Activated naive CD8-positive, alpha-beta T cell treated with anti-CD3 and anti-CD28 coated beads, Interleukin-2, amount 10 ng/mL, durations not matched to agents 7 days and 5 days (primary cell): ENCODE measurements at regions not wholly inside any gene's neighbourhood (a gene's known extent, or its start where the extent isn't known, plus 50 kb on each side); places are given as distances from the start of the nearest gene placed in this dataset.

Experiments used
- ATAC-seq: fragments of 150-1000 bp; cut with Tn5 transposase; one replicate; pipeline ENCODE4 v1.10.0; 2021; ENCODE audit warnings: low read depth, moderate library complexity
- POLR2A ChIA-PET: fragments of 350-600 bp; sonication (Branson Sonifier 250); formaldehyde crosslinking; loops from one replicate; lab custom pipeline; 2021; ENCODE audit warnings: antibody characterized with exemption; lab: Charles Lee
- DNase-seq: peaks from one replicate; pipeline ENCODE4 v3.0.0; 2021
- H3K27ac Mint-ChIP-seq: one replicate; pipeline ENCODE4 v1.8.0; 2022; ENCODE audit warnings: mild to moderate bottlenecking, mixed read lengths
- H3K27me3 Mint-ChIP-seq: one replicate; pipeline ENCODE4 v1.8.0; 2022; ENCODE audit warnings: mild to moderate bottlenecking, moderate library complexity, mixed read lengths
- H3K36me3 Mint-ChIP-seq: one replicate; pipeline ENCODE4 v1.8.0; 2021; ENCODE audit warnings: mild to moderate bottlenecking, mixed read lengths
- H3K4me1 Mint-ChIP-seq: one replicate; pipeline ENCODE4 v1.8.0; 2021; ENCODE audit warnings: mixed read lengths
- H3K4me3 Mint-ChIP-seq: one replicate; pipeline ENCODE4 v1.8.0; 2022; ENCODE audit warnings: mild to moderate bottlenecking, moderate library complexity, mixed read lengths
- H3K9me3 Mint-ChIP-seq: one replicate; pipeline ENCODE4 v1.8.0; 2021; ENCODE audit warnings: mixed read lengths

GRCh38 chr4:31383767-31384166, 663.6 kb downstream of the PCDH7 start:
- DNase-seq (no peak), ATAC-seq (no peak)
- H3K27me3 Mint-ChIP-seq: no peaks in the 10 kb centered on the region
- no peak overlapping the region for H3K4me3 Mint-ChIP-seq
- peaks cover 1% of the 10 kb centered on the region for H3K9me3 Mint-ChIP-seq
- no peaks in the 10 kb centered on the region for H3K4me1 Mint-ChIP-seq
- H3K36me3 Mint-ChIP-seq: no peaks in the 10 kb centered on the region
- POLR2A ChIA-PET: no interaction called here
- no peak overlapping the region for H3K27ac Mint-ChIP-seq

- ATAC-seq: no peak
- H3K4me1 Mint-ChIP-seq: no peaks in the 10 kb centered on the region
- DNase-seq: no peak
- H3K27me3 Mint-ChIP-seq: no peaks in the 10 kb centered on the region
- no peak overlapping the region for H3K27ac Mint-ChIP-seq
- H3K36me3 Mint-ChIP-seq: no peaks in the 10 kb centered on the region
- POLR2A ChIA-PET: no interaction called here
- H3K4me3 Mint-ChIP-seq: no peak overlapping the region
- H3K9me3 Mint-ChIP-seq: peaks cover 2% of the 10 kb centered on the region
Observed at GRCh38 chr4:31390849-31391248, 670.7 kb downstream of the PCDH7 start.

GRCh38 chr4:31391976-31392375, 671.8 kb downstream of the PCDH7 start:
- Mint-ChIP-seq H3K9me3 (peaks cover 3% of the 10 kb centered on the region), H3K27ac (no peak overlapping the region), H3K36me3 (no peaks in the 10 kb centered on the region), H3K27me3 (no peaks in the 10 kb centered on the region), H3K4me1 (no peaks in the 10 kb centered on the region), H3K4me3 (no peak overlapping the region)
- POLR2A ChIA-PET: no interaction called here
- DNase-seq: no peak
- no peak for ATAC-seq

DNA sequence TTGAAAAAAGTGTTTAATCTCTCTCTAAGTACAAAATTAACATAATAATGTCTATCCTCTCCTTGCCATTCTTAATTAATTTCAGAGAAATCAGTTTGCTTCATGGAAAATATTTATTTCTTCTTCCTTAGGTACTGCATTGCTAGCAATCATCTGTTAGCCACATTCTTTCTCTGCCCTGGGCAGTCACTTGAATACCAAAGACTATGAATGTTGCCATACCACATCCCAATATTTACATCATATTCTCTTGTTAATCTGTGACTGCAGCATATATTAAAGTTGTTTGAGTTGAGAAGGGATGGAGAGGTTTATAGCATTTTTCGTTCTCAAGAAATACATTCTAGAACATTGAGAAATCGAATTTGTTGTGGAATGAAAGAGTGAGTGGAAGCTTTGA, 672.8 kb downstream of the PCDH7 start:
- no peaks in the 10 kb centered on the region for H3K4me1 Mint-ChIP-seq
- ATAC-seq: no peak
- H3K36me3 Mint-ChIP-seq: no peaks in the 10 kb centered on the region
- POLR2A ChIA-PET: no interaction called here
- H3K27me3 Mint-ChIP-seq: no peaks in the 10 kb centered on the region
- H3K9me3 Mint-ChIP-seq: peaks cover 3% of the 10 kb centered on the region
- H3K4me3 Mint-ChIP-seq: no peak overlapping the region
- no peak for DNase-seq
- H3K27ac Mint-ChIP-seq: no peak overlapping the region

DNA sequence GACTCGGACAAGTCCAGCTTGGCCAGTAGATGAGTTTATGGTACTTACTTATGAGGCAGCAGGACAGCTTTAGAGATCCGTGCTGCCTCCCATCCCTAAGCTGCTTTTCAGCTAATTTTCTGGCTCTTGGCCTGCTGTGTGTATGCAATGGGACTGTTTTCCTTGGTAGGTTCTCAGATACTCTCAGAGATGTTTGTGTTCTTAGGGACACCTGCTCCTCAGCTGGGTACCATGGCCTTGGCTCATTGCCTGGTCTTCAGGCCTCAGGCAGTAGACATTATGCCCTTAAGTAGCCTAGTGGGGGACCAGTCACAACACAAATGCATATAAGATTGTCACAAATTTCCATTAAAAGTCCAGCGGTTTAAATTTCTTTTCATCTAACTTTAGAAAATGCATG, 688.0 kb downstream of the PCDH7 start:
- Mint-ChIP-seq H3K4me1 (no peaks in the 10 kb centered on the region), H3K27ac (no peak overlapping the region), H3K36me3 (no peaks in the 10 kb centered on the region), H3K4me3 (no peak overlapping the region), H3K9me3 (peaks cover 2% of the 10 kb centered on the region), H3K27me3 (no peaks in the 10 kb centered on the region)
- POLR2A ChIA-PET: no interaction called here
- no peak for DNase-seq
- no peak for ATAC-seq

DNA sequence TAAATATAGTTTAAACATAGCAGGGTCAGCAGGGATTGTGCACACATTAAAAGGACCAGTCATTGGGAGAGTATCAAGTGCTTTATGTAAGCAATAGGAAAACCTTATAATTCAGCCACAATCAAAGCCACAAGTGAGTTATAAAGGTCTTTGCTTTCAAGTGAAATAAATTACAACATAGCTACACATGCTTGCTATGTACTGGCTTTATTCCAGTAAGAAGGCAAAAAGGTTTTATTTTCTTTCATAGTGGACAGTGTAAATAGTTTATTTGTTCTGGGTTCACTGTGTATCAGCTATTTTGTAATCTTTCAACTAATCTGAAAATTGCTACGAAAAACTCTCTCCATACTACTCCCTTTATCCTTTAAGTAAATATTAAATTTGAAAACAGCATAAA, 691.4 kb downstream of the PCDH7 start:
- ATAC-seq (no peak), DNase-seq (no peak)
- POLR2A ChIA-PET: no interaction called here
- Mint-ChIP-seq H3K27me3 (no peaks in the 10 kb centered on the region), H3K36me3 (no peaks in the 10 kb centered on the region), H3K4me3 (no peak overlapping the region), H3K4me1 (no peaks in the 10 kb centered on the region), H3K27ac (no peak overlapping the region), H3K9me3 (peaks cover 5% of the 10 kb centered on the region)

- H3K27ac Mint-ChIP-seq: no peak overlapping the region
Observed at GRCh38 chr4:31415629-31416028, 695.5 kb downstream of the PCDH7 start.

DNA sequence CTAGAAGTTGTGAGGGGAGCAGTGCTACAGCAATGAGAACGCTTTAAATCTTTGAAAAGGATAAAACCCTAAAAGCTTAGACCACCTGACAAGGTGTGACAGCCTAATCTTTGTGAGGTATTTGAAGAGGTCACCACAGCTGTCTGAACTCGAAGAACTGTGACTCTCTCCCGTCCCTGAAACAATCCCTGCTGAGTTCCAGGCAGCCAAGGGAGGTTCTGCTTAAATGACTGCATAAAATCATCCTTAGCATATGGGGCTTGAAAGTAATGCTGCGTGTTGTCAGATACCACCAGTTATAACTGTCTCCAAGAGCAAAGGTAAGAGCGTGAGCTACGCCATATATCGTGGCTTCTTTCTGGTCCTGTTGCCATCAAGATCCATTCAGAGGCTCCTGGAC, 696.3 kb downstream of the PCDH7 start:
- Mint-ChIP-seq H3K27me3 (no peaks in the 10 kb centered on the region), H3K27ac (no peak overlapping the region), H3K36me3 (no peaks in the 10 kb centered on the region), H3K9me3 (peaks cover 3% of the 10 kb centered on the region), H3K4me3 (no peak overlapping the region), H3K4me1 (no peaks in the 10 kb centered on the region)
- DNase-seq (no peak), ATAC-seq (no peak)
- POLR2A ChIA-PET: no interaction called here

More at GRCh38 chr4:31415629-31416028, 695.5 kb downstream of the PCDH7 start:
- H3K4me1 Mint-ChIP-seq: no peaks in the 10 kb centered on the region
- ATAC-seq (no peak), DNase-seq (no peak)
- POLR2A ChIA-PET: no interaction called here
- no peaks in the 10 kb centered on the region for H3K36me3 Mint-ChIP-seq
- no peak overlapping the region for H3K4me3 Mint-ChIP-seq
- peaks cover 3% of the 10 kb centered on the region for H3K9me3 Mint-ChIP-seq
- H3K27me3 Mint-ChIP-seq: no peaks in the 10 kb centered on the region

DNA sequence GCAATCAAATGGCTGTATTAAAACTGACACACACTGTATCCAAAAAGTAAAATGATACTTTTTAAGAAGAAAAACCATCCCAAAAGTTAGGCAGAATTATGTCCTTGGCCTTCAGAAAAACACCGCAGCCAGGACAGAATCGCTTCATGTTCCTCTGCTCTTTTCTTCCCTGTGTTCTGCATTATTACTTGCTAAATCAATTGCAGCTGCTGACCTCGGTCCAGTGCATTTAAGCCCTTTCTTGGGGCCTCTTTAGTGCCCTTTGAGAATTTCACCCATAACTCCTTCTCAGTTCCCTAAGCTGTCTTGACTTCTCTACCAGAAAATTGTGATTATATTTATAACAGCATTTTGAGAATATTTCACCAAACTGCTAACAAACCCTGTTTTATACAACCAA, 696.9 kb downstream of the PCDH7 start:
- ATAC-seq: no peak

DNA sequence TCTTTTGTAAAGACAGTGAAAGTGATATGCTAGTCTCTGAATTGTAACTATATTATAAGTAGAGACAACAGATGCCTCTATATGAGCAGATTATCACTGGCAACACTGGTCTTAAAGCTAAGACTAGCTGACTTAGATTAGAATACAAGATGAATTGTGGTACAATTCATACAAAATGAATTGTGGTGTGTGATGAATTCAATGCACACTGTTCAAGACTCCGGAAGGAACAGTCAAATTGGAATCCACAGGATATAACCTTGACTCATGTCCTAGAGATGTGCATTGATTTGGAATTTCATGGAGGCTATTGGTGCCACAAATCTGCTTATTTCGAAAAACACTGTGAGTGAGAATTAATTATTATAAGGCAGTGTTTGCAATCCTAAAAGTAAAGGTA, 701.8 kb downstream of the PCDH7 start:
- Mint-ChIP-seq H3K27ac (no peak overlapping the region), H3K4me1 (no peaks in the 10 kb centered on the region), H3K9me3 (no peaks in the 10 kb centered on the region), H3K36me3 (no peaks in the 10 kb centered on the region), H3K27me3 (no peaks in the 10 kb centered on the region), H3K4me3 (no peak overlapping the region)
- DNase-seq: no peak
- POLR2A ChIA-PET: no interaction called here
- no peak for ATAC-seq

More for the DNA sequence above, 696.9 kb downstream of the PCDH7 start:
- H3K27me3 Mint-ChIP-seq: no peaks in the 10 kb centered on the region
- no peaks in the 10 kb centered on the region for H3K4me1 Mint-ChIP-seq
- POLR2A ChIA-PET: no interaction called here
- H3K36me3 Mint-ChIP-seq: no peaks in the 10 kb centered on the region
- no peak for DNase-seq
- H3K4me3 Mint-ChIP-seq: no peak overlapping the region
- peaks cover 3% of the 10 kb centered on the region for H3K9me3 Mint-ChIP-seq
- H3K27ac Mint-ChIP-seq: no peak overlapping the region

DNA sequence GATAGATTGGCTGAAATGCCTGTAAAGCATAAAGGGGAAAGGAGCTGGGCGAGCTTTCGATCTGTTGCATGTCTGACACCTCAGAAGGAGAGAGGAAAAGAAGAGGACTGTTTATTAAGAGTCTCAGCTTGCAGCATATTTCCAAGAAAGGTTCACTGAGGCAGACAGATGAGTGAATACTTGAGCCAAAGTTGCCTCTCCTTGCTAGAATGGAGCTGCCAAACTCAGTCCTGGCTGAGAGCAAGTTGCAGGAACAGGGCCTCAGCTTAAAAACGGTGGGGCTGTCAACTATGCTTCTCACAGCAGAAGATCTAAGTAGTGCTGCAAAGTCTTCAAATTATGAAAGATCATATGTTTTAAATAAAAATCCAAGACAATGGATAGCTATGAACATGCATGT, 707.5 kb downstream of the PCDH7 start:
- POLR2A ChIA-PET: no interaction called here
- ATAC-seq (no peak), DNase-seq (no peak)
- Mint-ChIP-seq H3K4me1 (no peaks in the 10 kb centered on the region), H3K27me3 (no peaks in the 10 kb centered on the region), H3K4me3 (no peak overlapping the region), H3K27ac (no peak overlapping the region), H3K9me3 (peaks cover 6% of the 10 kb centered on the region), H3K36me3 (no peaks in the 10 kb centered on the region)

DNA sequence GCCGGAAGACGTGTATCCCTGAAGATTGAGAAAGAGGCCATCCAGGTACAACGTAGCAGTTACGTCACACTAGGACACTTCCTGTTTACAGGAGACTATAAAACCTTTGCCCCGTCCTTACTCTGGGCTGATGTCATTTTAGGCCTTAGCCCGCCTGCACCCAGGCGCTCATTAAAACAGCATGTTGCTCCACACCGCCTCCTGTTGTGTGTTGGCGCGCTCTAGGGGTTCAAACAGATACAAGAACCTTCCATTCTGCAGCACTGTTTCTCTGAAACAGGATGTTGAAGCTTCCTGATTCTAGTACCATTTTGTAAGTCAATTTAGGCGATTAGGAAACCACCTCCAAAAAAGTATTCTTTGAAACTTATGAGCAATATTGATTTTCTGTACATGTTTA, 722.1 kb downstream of the PCDH7 start:
- Mint-ChIP-seq H3K4me3 (no peak overlapping the region), H3K27ac (no peak overlapping the region), H3K36me3 (no peaks in the 10 kb centered on the region), H3K9me3 (no peaks in the 10 kb centered on the region), H3K4me1 (no peaks in the 10 kb centered on the region), H3K27me3 (no peaks in the 10 kb centered on the region)
- DNase-seq (no peak), ATAC-seq (no peak)
- POLR2A ChIA-PET: no interaction called here

DNA sequence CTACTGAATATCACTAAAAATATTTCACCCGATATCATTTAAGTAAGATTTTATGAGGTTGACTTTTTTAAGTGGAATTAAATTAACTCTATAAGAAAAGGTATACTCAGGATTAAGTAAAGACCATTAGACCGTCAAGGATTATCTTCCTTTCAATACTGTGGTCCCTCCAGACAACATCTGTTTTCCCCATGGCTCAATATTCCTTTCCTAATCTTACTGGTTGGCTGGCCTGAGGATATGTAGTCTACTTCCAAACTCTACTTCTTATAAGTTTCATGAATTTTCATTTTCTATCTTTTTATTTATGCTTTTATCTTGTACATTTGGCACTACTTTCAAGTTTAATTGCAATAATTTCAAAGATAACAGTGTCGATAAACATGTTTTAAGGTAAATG, 725.4 kb downstream of the PCDH7 start:
- ATAC-seq (no peak), DNase-seq (no peak)
- H3K27ac Mint-ChIP-seq: no peak overlapping the region
- no peak overlapping the region for H3K4me3 Mint-ChIP-seq
- POLR2A ChIA-PET: no interaction called here
- H3K9me3 Mint-ChIP-seq: no peaks in the 10 kb centered on the region
- H3K36me3 Mint-ChIP-seq: no peaks in the 10 kb centered on the region
- no peaks in the 10 kb centered on the region for H3K27me3 Mint-ChIP-seq
- no peaks in the 10 kb centered on the region for H3K4me1 Mint-ChIP-seq

- peaks cover 1% of the 10 kb centered on the region for H3K9me3 Mint-ChIP-seq
- DNase-seq (no peak), ATAC-seq (no peak)
- H3K4me1 Mint-ChIP-seq: no peaks in the 10 kb centered on the region
- no peaks in the 10 kb centered on the region for H3K36me3 Mint-ChIP-seq
- H3K27ac Mint-ChIP-seq: no peak overlapping the region
- no peak overlapping the region for H3K4me3 Mint-ChIP-seq
- H3K27me3 Mint-ChIP-seq: no peaks in the 10 kb centered on the region
- POLR2A ChIA-PET: no interaction called here
Observed at GRCh38 chr4:31455612-31456011, 735.4 kb downstream of the PCDH7 start.

- Mint-ChIP-seq H3K9me3 (peaks cover 2% of the 10 kb centered on the region), H3K36me3 (no peaks in the 10 kb centered on the region), H3K4me3 (no peak overlapping the region), H3K27ac (no peak overlapping the region), H3K4me1 (no peaks in the 10 kb centered on the region), H3K27me3 (no peaks in the 10 kb centered on the region)
- ATAC-seq: no peak
- POLR2A ChIA-PET: no interaction called here
- DNase-seq: no peak
Observed at GRCh38 chr4:31458813-31459212, 738.6 kb downstream of the PCDH7 start.
